ENCODE measurements at regions not wholly inside any gene's neighbourhood (a gene's known extent, or its start where the extent isn't known, plus 50 kb on each side); places are given as distances from the start of the nearest gene placed in this dataset.

GRCh38 chr14:58833634-58834378 is 196.0 kb downstream of the DACT1 start:
- ChIA-PET CTCF (no interaction called here), POLR2A (no interaction called here)

- POLR2A ChIA-PET, result no interaction called here
- CTCF ChIA-PET, result no interaction called here
Observed at GRCh38 chr14:58836303-58836974, 198.7 kb downstream of the DACT1 start.

GRCh38 chr14:58839233-58839632 is 201.5 kb downstream of the DACT1 start:
- POLR2A ChIA-PET, result no interaction called here
- CTCF ChIA-PET, result no interaction called here

- POLR2A ChIA-PET, result no interaction called here
- CTCF ChIA-PET, result no interaction called here
Observed at GRCh38 chr14:58844544-58844943, 206.8 kb downstream of the DACT1 start.

- ChIA-PET CTCF (interaction anchor here (1.4 kb wide), 1 partner anchor 174 kb away, joined by 3 read pairs; no protein-coding TSS in a partner anchor), POLR2A (no interaction called here)
Observed at GRCh38 chr14:58846682-58847465, 209.1 kb downstream of the DACT1 start.

GRCh38 chr14:58848365-58848764 is 210.6 kb downstream of the DACT1 start:
- CTCF ChIA-PET, result no interaction called here
- POLR2A ChIA-PET, result no interaction called here

- POLR2A ChIA-PET, result no interaction called here
- CTCF ChIA-PET, result no interaction called here
Observed at GRCh38 chr14:58849601-58850000, 211.8 kb downstream of the DACT1 start.

- CTCF ChIA-PET, result no interaction called here
- POLR2A ChIA-PET, result no interaction called here
Observed at GRCh38 chr14:58850011-58850410, 212.2 kb downstream of the DACT1 start.

GRCh38 chr14:58861586-58861985 is 223.8 kb downstream of the DACT1 start:
- ChIA-PET CTCF (no interaction called here), POLR2A (no interaction called here)

- CTCF ChIA-PET, result no interaction called here
- POLR2A ChIA-PET, result no interaction called here
Observed at GRCh38 chr14:58862416-58863160, 224.8 kb downstream of the DACT1 start.

GRCh38 chr14:58863661-58864345 is 226.0 kb downstream of the DACT1 start:
- ChIA-PET CTCF (no interaction called here), POLR2A (no interaction called here)

- ChIA-PET POLR2A (no interaction called here), CTCF (no interaction called here)
Observed at GRCh38 chr14:58864751-58865513, 227.2 kb downstream of the DACT1 start.

- POLR2A ChIA-PET, result no interaction called here
- CTCF ChIA-PET, result no interaction called here
Observed at GRCh38 chr14:58865514-58866281, 227.9 kb downstream of the DACT1 start.

- CTCF ChIA-PET, result no interaction called here
- POLR2A ChIA-PET, result no interaction called here
Observed at GRCh38 chr14:58866391-58866790, 228.6 kb downstream of the DACT1 start.

GRCh38 chr14:58870961-58871360 is 233.2 kb downstream of the DACT1 start:
- POLR2A ChIA-PET, result no interaction called here
- CTCF ChIA-PET, result no interaction called here

GRCh38 chr14:58871573-58871972 is 233.8 kb downstream of the DACT1 start:
- CTCF ChIA-PET, result no interaction called here
- POLR2A ChIA-PET, result no interaction called here

GRCh38 chr14:58872061-58872460 is 234.3 kb downstream of the DACT1 start:
- CTCF ChIA-PET, result no interaction called here

GRCh38 chr14:58873228-58873953 is 235.6 kb downstream of the DACT1 start:
- CTCF ChIA-PET, result no interaction called here
- POLR2A ChIA-PET, result no interaction called here

More at GRCh38 chr14:58872061-58872460, 234.3 kb downstream of the DACT1 start:
- POLR2A ChIA-PET, result no interaction called here

Measured in activated CD8-positive, alpha-beta memory T cell treated with anti-CD3 and anti-CD28 coated beads for 36 hours (primary cell).